ENCODE measurements at regions not wholly inside any gene's neighbourhood (a gene's known extent, or its start where the extent isn't known, plus 50 kb on each side); places are given as distances from the start of the nearest gene placed in this dataset.

DNA sequence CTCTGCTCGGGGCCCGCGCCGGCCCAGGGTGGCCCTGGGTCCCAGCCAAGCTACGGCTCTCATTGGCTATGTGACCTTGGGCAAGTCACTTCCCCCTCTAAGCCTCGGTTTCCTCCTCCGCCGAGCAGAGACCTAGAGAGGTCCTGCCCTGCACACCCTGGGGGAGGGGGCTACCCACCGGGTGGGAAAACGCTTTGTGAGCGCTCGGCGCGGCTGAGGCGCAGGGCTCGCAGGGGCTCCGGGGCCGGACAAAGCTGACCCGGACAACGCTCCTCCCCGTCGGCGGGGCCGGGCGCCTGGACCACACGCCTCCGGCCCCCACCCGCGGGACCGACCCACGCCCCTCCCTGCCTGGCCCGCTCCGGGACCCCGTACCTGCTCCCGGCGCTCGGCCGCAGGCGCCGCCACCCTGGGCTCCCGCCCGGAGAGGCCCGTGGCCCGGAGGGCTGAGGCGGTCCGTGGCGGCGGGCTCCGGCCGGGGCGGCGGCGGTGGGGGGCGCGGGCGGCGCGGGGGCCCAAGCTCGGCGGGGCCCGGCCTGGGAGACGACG is 85.7 kb upstream of the MELK start:
- H3K4me2 ChIP-seq (replicated peaks; ENCODE audit: low read depth, low read length, poor library complexity, severe bottlenecking) = peak overlapping the region; percentile 97
- Mint-ChIP-seq H3K4me3 (peak overlapping the region; percentile 94), H3K27ac (peak overlapping the region; percentile 90), H3K9me3 (ENCODE audit: insufficient read depth) (no peaks in the 10 kb centered on the region), H3K27me3 (no peaks in the 10 kb centered on the region), H3K4me1 (peaks cover 54% of the 10 kb centered on the region)
- H3K27ac ChIP-seq (ENCODE audit: low read length in 2 of 2) = peak overlapping the region; percentile 42 to 80
- H2AFZ ChIP-seq (ENCODE audit: insufficient read depth, low read depth, low read length, poor library complexity, severe bottlenecking) = peak overlapping the region; percentile 74
- no peaks in the 10 kb centered on the region for H3K27me3 ChIP-seq (replicated peaks in 1 of 4; ENCODE audit: control extremely low read depth in 1 of 4, control insufficient read depth in 3 of 4, insufficient read depth in 4 of 4, low read length in 3 of 4)
- peak overlapping the region; percentile 78 for H3K9ac ChIP-seq (ENCODE audit: low read length)
- ATAC-seq (ENCODE audit: low read depth) (peak; percentile 17), DNase-seq (peak; percentile 71)
- intact Hi-C loops (cut with micrococcal nuclease) = loop anchor here (1.0 to 5.0 kb wide), 5 partner anchors 16 to 295 kb away; partner anchors contain the start of genes CLTA, GNE, MELK and RNF38
- peaks cover 0 to 1% of the 10 kb centered on the region in 2 experiments for H3K36me3 ChIP-seq (replicated peaks in 1 of 2; ENCODE audit: control extremely low read depth in 1 of 2, control insufficient read depth in 1 of 2, extremely low read depth in 1 of 2, insufficient read depth in 2 of 2, low read length in 1 of 2)
- no peaks in the 10 kb centered on the region for H3K9me3 ChIP-seq (ENCODE audit: control extremely low read depth in 1 of 3, control insufficient read depth in 2 of 3, insufficient read depth in 1 of 3, low read length in 2 of 3)
- peaks cover 26 to 30% of the 10 kb centered on the region in 2 donors for H3K4me1 ChIP-seq (ENCODE audit: control insufficient read depth in 2 of 2, insufficient read depth in 2 of 2, low read length in 2 of 2)
- whole genome bisulfite sequencing (ENCODE audit: insufficient coverage) = under 1% methylated on average over 63 of the region's 63 CpGs
- ChIA-PET POLR2A (interaction anchor here (0.7 to 2.2 kb wide), 3 partner anchors 16 to 1327 kb away, joined by 4 to 9 read pairs (median 5); partner anchors contain the start of gene RNF38), CTCF (interaction anchor here (0.8 to 5.9 kb wide), 4 partner anchors 36 to 79 kb away, joined by 3 to 45 read pairs (median 4); no protein-coding TSS in a partner anchor)
- no peak for TF ChIP-seq CTCF (IDR thresholded peaks at IDR 0.05)
- TF ChIP-seq EZH2 (IDR thresholded peaks at IDR 0.05; ENCODE audit: borderline replicate concordance, insufficient read depth, low read depth, low read length, poor library complexity, severe bottlenecking) = no peak
- H4K20me1 ChIP-seq (ENCODE audit: control insufficient read depth, insufficient read depth, low read length, poor library complexity, severe bottlenecking) = peaks cover 20% of the 10 kb centered on the region
- H3K4me3 ChIP-seq (ENCODE audit: control extremely low read depth in 1 of 5, extremely low read depth in 1 of 5, insufficient read depth in 1 of 5, low read depth in 2 of 5, low read length in 4 of 5) = peak overlapping the region; percentile 58 to 92 (median 81)
- H3K79me2 ChIP-seq (ENCODE audit: control insufficient read depth, insufficient read depth, low read length) = peaks cover 63% of the 10 kb centered on the region

DNA sequence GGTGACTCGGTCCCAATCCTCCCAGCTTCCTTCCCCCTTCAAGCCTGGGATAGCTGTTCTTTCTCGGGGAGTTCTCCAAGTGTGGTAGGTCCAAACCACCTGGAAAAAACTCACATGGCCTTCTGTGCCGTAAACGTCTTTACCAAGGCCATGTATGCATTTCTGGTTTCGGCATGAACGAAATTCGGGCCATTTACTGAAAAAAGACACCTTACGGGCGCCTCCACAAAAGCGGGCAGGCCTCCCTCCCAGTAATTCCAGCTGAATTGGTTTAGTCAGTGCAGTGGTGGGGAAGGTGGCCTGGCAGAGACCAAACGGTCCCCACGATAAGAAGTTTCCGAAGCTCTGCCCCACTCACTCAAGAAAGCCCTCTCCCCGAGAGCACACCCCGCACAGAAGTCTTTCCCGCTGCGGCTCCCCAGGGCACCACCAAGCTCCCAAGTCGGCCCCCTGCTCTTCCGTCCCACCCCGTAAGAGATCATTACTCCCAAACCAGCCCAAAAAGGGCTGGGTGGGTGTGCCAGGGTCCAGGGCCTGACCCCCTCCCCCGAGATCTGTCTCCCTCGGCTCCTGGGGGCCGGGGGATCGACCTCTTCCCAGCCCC is 86.3 kb upstream of the MELK start:
- WGBS (ENCODE audit: insufficient coverage) = 2% methylated on average over 16 of the region's 24 CpGs
- H3K27me3 ChIP-seq (replicated peaks in 1 of 4; ENCODE audit: control extremely low read depth in 1 of 4, control insufficient read depth in 3 of 4, insufficient read depth in 4 of 4, low read length in 3 of 4) = no peaks in the 10 kb centered on the region
- Mint-ChIP-seq H3K27me3 (no peaks in the 10 kb centered on the region), H3K4me3 (peak overlapping the region; percentile 94), H3K9me3 (ENCODE audit: insufficient read depth) (no peaks in the 10 kb centered on the region), H3K4me1 (peaks cover 57% of the 10 kb centered on the region), H3K27ac (peak overlapping the region; percentile 90)
- H2AFZ ChIP-seq (ENCODE audit: insufficient read depth, low read depth, low read length, poor library complexity, severe bottlenecking) = peak overlapping the region; percentile 74
- H4K20me1 ChIP-seq (ENCODE audit: control insufficient read depth, insufficient read depth, low read length, poor library complexity, severe bottlenecking) = peaks cover 25% of the 10 kb centered on the region
- ChIA-PET POLR2A (interaction anchor here (0.7 to 2.2 kb wide), 3 partner anchors 15 to 1327 kb away, joined by 4 to 9 read pairs (median 5); partner anchors contain the start of gene RNF38), CTCF (interaction anchor here (0.8 to 5.9 kb wide), 5 partner anchors 15 to 78 kb away, joined by 3 to 45 read pairs (median 4); no protein-coding TSS in a partner anchor)
- peaks cover 0 to 1% of the 10 kb centered on the region in 2 experiments for H3K36me3 ChIP-seq (replicated peaks in 1 of 2; ENCODE audit: control extremely low read depth in 1 of 2, control insufficient read depth in 1 of 2, extremely low read depth in 1 of 2, insufficient read depth in 2 of 2, low read length in 1 of 2)
- H3K9ac ChIP-seq (ENCODE audit: low read length) = peak overlapping the region; percentile 78
- H3K4me1 ChIP-seq (ENCODE audit: control insufficient read depth in 2 of 2, insufficient read depth in 2 of 2, low read length in 2 of 2) = peaks cover 26 to 30% of the 10 kb centered on the region in 2 donors
- H3K27ac ChIP-seq (ENCODE audit: low read length in 2 of 2) = peak overlapping the region; percentile 42 to 80
- no peak for TF ChIP-seq CTCF (IDR thresholded peaks at IDR 0.05)
- no peak for TF ChIP-seq EZH2 (IDR thresholded peaks at IDR 0.05; ENCODE audit: borderline replicate concordance, insufficient read depth, low read depth, low read length, poor library complexity, severe bottlenecking)
- peaks cover 69% of the 10 kb centered on the region for H3K79me2 ChIP-seq (ENCODE audit: control insufficient read depth, insufficient read depth, low read length)
- H3K4me3 ChIP-seq (ENCODE audit: control extremely low read depth in 1 of 5, extremely low read depth in 1 of 5, insufficient read depth in 1 of 5, low read depth in 2 of 5, low read length in 4 of 5) = peak overlapping the region; percentile 58 to 92 (median 81)
- H3K4me2 ChIP-seq (replicated peaks; ENCODE audit: low read depth, low read length, poor library complexity, severe bottlenecking) = peak overlapping the region; percentile 97
- DNase-seq (no peak), ATAC-seq (ENCODE audit: low read depth) (no peak)
- intact Hi-C loops (cut with micrococcal nuclease) = loop anchor here (5.0 kb wide), 2 partner anchors 86 to 294 kb away; partner anchors contain the start of genes CLTA and MELK
- no peaks in the 10 kb centered on the region for H3K9me3 ChIP-seq (ENCODE audit: control extremely low read depth in 1 of 3, control insufficient read depth in 2 of 3, insufficient read depth in 1 of 3, low read length in 2 of 3)
